OCI-LY7 (cell line): ENCODE measurements at regions not wholly inside any gene's neighbourhood (a gene's known extent, or its start where the extent isn't known, plus 50 kb on each side); places are given as distances from the start of the nearest gene placed in this dataset.
"Not testable (repeated sequence)": the region's sequence is repeated elsewhere in the genome, so short reads cannot be mapped to it uniquely, and the experiment has no call there.

Experiments
- BruUV-seq: library from RNA; stranded (reverse); fragments of 400-500 nt; replicated peaks from 2 replicates; lab custom pipeline; 2021; lab: Mats Ljungman, UMichigan
- CTCF ChIA-PET: fragments of 300-600 bp; sonication (Branson Sonifier 250); formaldehyde crosslinking; loops from one replicate; lab custom pipeline; 2022; ENCODE audit warnings: antibody characterized with exemption; ENCODE audit not compliant: unreplicated experiment; lab: Charles Lee
- POLR2A ChIA-PET: fragments of 300-600 bp; sonication (Branson Sonifier 250); formaldehyde crosslinking; loops from one replicate; lab custom pipeline; 2022; ENCODE audit warnings: antibody characterized with exemption; lab: Charles Lee
- DNase-seq: peaks from one replicate; pipeline ENCODE4 v3.0.0-alpha.2; 2015; ENCODE audit warnings: low spot score
- H2AFZ ChIP-seq: fragments of 200-600 bp; sonication (generic), shearing (Covaris generic); 2 replicates; pipeline ENCODE4 v1.6.1; 2014; ENCODE audit warnings: mild to moderate bottlenecking, antibody characterized with exemption, low read length, moderate library complexity
- H3K27ac ChIP-seq: fragments of 200-600 bp; sonication (generic); 2 replicates; pipeline ENCODE4 v1.5.1; 2014; ENCODE audit warnings: mixed run types, low read depth, mild to moderate bottlenecking, moderate library complexity, low read length, inconsistent platforms; ENCODE audit not compliant: poor library complexity, severe bottlenecking
- H3K36me3 ChIP-seq: fragments of 200-600 bp; sonication (generic); 2 replicates; pipeline ENCODE4 v1.6.1; 2014; ENCODE audit warnings: mild to moderate bottlenecking, antibody characterized with exemption, low read length, moderate library complexity, mixed read lengths; ENCODE audit not compliant: insufficient read depth
- H3K4me1 ChIP-seq: fragments of 200-600 bp; sonication (generic); 2 replicates; pipeline ENCODE4 v1.5.1; 2014; ENCODE audit warnings: mild to moderate bottlenecking, low read length; ENCODE audit not compliant: insufficient read depth, poor library complexity, severe bottlenecking
- H3K4me2 ChIP-seq: fragments of 200-600 bp; sonication (generic); 2 replicates; pipeline ENCODE4 v1.6.1; 2014; ENCODE audit warnings: mild to moderate bottlenecking, low read length
- H3K4me3 ChIP-seq: fragments of 200-600 bp; sonication (generic); 2 replicates; pipeline ENCODE4 v1.5.1; 2014; ENCODE audit warnings: mild to moderate bottlenecking, low read depth, low read length; ENCODE audit not compliant: poor library complexity, severe bottlenecking
- H3K79me2 ChIP-seq: fragments of 200-600 bp; sonication (generic); 2 replicates; pipeline ENCODE4 v1.6.1; 2016; ENCODE audit warnings: low read depth, mild to moderate bottlenecking, low read length, moderate library complexity, mixed read lengths; ENCODE audit not compliant: insufficient read depth
- H3K9me2 ChIP-seq: fragments of 200-600 bp; sonication (generic); 2 replicates; pipeline ENCODE4 v1.6.1; 2016; ENCODE audit warnings: mild to moderate bottlenecking, low read length, mixed read lengths; ENCODE audit not compliant: insufficient read depth
- H3K9me3 ChIP-seq: fragments of 200-600 bp; sonication (generic); 2 replicates; pipeline ENCODE4 v1.6.1; 2014; ENCODE audit warnings: mild to moderate bottlenecking, mixed run types, low read length, mixed read lengths
- H4K20me1 ChIP-seq: fragments of 200-600 bp; sonication (generic); 2 replicates; pipeline ENCODE4 v1.6.1; 2014; ENCODE audit warnings: mild to moderate bottlenecking, antibody characterized with exemption, low read length, moderate library complexity, mixed read lengths; ENCODE audit not compliant: insufficient read depth
- CTCF ChIP-seq: fragments of 200-600 bp; sonication (generic); conservative IDR thresholded peaks from 2 replicates; pipeline ENCODE4 v1.5.1; 2014; ENCODE audit warnings: mild to moderate bottlenecking, antibody characterized with exemption, low read length, moderate library complexity, mixed read lengths
- EZH2phosphoT487 ChIP-seq: fragments of 200-600 bp; sonication (generic); IDR thresholded peaks from 2 replicates; pipeline ENCODE4 v1.6.1; 2018; ENCODE audit warnings: low read depth, borderline replicate concordance, mild to moderate bottlenecking, mixed run types, antibody characterized with exemption, low read length, moderate library complexity, mixed read lengths
- intact Hi-C: fragments of 100-400 bp; cut with micrococcal nuclease; formaldehyde crosslinking; loops from one replicate; pipeline ENCODE4 v1.10.0; 2022; ENCODE audit not compliant: unreplicated experiment

GRCh38 chr4:86508436-86508835 is 85.7 kb upstream of the PTPN13 start:
- H3K4me2 ChIP-seq: no peak overlapping the region
- ChIA-PET CTCF (no interaction called here), POLR2A (interaction anchor here (0.6 kb wide), 1 partner anchor 732 kb away, joined by 3 read pairs; no protein-coding TSS in a partner anchor)
- no TSS peak for BruUV-seq
- no peaks in the 10 kb centered on the region for H3K79me2 ChIP-seq
- no peaks in the 10 kb centered on the region for H3K9me2 ChIP-seq
- TF ChIP-seq CTCF: no peak
- TF ChIP-seq EZH2phosphoT487: no peak
- no peaks in the 10 kb centered on the region for H3K36me3 ChIP-seq
- H3K4me3 ChIP-seq: no peak overlapping the region
- H4K20me1 ChIP-seq: no peaks in the 10 kb centered on the region; the same call in 1 of the 2 replicates
- no peaks in the 10 kb centered on the region for H3K4me1 ChIP-seq
- H2AFZ ChIP-seq: no peak overlapping the region
- DNase-seq: no peak
- no peak overlapping the region for H3K27ac ChIP-seq
- no peaks in the 10 kb centered on the region for H3K9me3 ChIP-seq
- intact Hi-C loops: no loop called here

GRCh38 chr4:86511590-86511989 is 82.5 kb upstream of the PTPN13 start:
- TF ChIP-seq CTCF (no peak), EZH2phosphoT487 (no peak)
- Histone ChIP-seq H3K36me3 (no peaks in the 10 kb centered on the region), H3K27ac (no peak overlapping the region), H4K20me1 (no peaks in the 10 kb centered on the region), H3K4me3 (no peak overlapping the region), H3K79me2 (no peaks in the 10 kb centered on the region), H3K4me2 (no peak overlapping the region), H3K9me3 (no peaks in the 10 kb centered on the region), H2AFZ (no peak overlapping the region), H3K9me2 (no peaks in the 10 kb centered on the region), H3K4me1 (no peaks in the 10 kb centered on the region)
- ChIA-PET POLR2A (no interaction called here), CTCF (no interaction called here)
- no TSS peak for BruUV-seq
- DNase-seq: no peak
- intact Hi-C loops: no loop called here

DNA sequence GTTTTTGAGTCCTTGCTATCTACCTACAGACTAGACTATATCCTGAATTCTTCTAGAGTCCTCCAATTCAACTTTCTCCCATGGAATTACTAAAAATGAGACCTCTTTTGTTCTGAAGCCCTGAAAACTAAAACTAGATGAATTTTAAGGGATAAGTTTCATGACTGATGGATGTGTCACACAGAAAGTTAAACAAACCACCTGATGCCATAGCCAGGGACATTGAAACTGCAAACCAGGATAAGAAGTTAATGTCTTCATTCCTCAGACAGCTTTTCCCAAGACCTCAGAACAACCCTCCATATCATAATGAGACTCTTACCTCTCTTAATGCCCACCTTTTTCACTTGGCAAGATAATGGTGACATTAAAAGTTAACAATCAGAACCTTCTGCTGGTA is 81.5 kb upstream of the PTPN13 start:
- no peaks in the 10 kb centered on the region for H4K20me1 ChIP-seq
- H3K4me2 ChIP-seq: no peak overlapping the region
- H3K4me1 ChIP-seq: no peaks in the 10 kb centered on the region
- H3K4me3 ChIP-seq: no peak overlapping the region
- ChIA-PET CTCF (no interaction called here), POLR2A (no interaction called here)
- no peaks in the 10 kb centered on the region for H3K36me3 ChIP-seq
- TF ChIP-seq CTCF: no peak
- no peak for TF ChIP-seq EZH2phosphoT487
- intact Hi-C loops: no loop called here
- H3K9me3 ChIP-seq: no peaks in the 10 kb centered on the region
- DNase-seq: no peak
- no peaks in the 10 kb centered on the region for H3K9me2 ChIP-seq
- H3K27ac ChIP-seq: no peak overlapping the region
- no peaks in the 10 kb centered on the region for H3K79me2 ChIP-seq
- BruUV-seq: no TSS peak
- H2AFZ ChIP-seq: no peak overlapping the region

DNA sequence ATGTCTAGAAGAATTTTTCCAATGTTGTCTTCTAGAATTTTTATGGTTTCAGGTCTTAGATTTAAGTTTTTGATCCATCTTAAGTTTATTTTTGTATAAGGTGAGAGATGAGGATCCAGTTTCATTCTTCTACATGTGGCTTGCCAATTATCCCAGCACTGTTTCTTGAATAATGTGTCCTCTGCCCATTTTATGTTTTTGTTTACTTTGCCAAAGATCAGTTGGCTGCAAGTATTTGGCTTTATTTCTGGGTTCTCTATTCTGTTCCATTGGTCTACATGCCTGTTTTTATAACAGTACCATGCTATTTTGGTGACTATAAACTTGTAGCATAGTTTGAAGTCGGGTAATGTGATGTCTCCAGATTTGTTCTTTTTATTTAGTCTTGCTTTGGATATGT is 78.2 kb upstream of the PTPN13 start:
- H3K27ac ChIP-seq, H2AFZ ChIP-seq, H3K36me3 ChIP-seq, H4K20me1 ChIP-seq, H3K9me2 ChIP-seq, H3K79me2 ChIP-seq, DNase-seq, CTCF ChIA-PET, BruUV-seq, intact Hi-C loops, H3K4me3 ChIP-seq, H3K9me3 ChIP-seq, H3K4me2 ChIP-seq, H3K4me1 ChIP-seq, POLR2A ChIA-PET: not testable (repeated sequence)
